Endothelial cell of umbilical vein (primary cell): ENCODE measurements at regions not wholly inside any gene's neighbourhood (a gene's known extent, or its start where the extent isn't known, plus 50 kb on each side); places are given as distances from the start of the nearest gene placed in this dataset.

Source experiments
- BruUV-seq: library from RNA; stranded (reverse); fragments of 400-500 nt; replicated peaks from 2 replicates; lab custom pipeline; 2021; lab: Mats Ljungman, UMichigan
- CTCF ChIA-PET: fragments of 300-600, 350-600 bp; sonication (Branson Sonifier 250); formaldehyde crosslinking; loops from one replicate; lab custom pipeline; 2021; ENCODE audit warnings: antibody characterized with exemption, inconsistent platforms; lab: Charles Lee
- POLR2A ChIA-PET: fragments of 300-600, 350-600 bp; sonication (Branson Sonifier 250); formaldehyde crosslinking; loops from one replicate; lab custom pipeline; 2021; ENCODE audit warnings: antibody characterized with exemption, inconsistent platforms; lab: Charles Lee
- DNase-seq: peaks from one replicate; pipeline ENCODE4 v3.0.0-alpha.2; 2011; ENCODE audit warnings: low read depth, low spot score
- FAIRE-seq: peaks from 2 replicates; lab custom pipeline; 2011; peaks lifted over from hg19 to GRCh38; lab: Jason Lieb, UNC
- H2AFZ ChIP-seq: 2 replicates; pipeline ENCODE4 v1.6.0; 2012; ENCODE audit warnings: low read depth, low read length, control low read depth, inconsistent platforms
- H3K27ac ChIP-seq: 2 replicates; pipeline ENCODE4 v1.5.1; 2011; ENCODE audit warnings: low read depth, mild to moderate bottlenecking, control low read depth, low read length, moderate library complexity; ENCODE audit not compliant: insufficient read depth
- H3K27me3 ChIP-seq, 2 experiments: 2 replicates each; pipeline versions ENCODE4 v1.6.0 to v1.6.1; 2011; ENCODE audit warnings: low read length in 2 of 2, mixed read lengths in 1 of 2; ENCODE audit not compliant: control insufficient read depth in 2 of 2, insufficient read depth in 2 of 2
- H3K36me3 ChIP-seq, 2 experiments: 2 replicates in 1 of 2; 3 replicates in 1 of 2; pipeline ENCODE4 v1.5.1; 2011; ENCODE audit warnings: low read length in 2 of 2, mild to moderate bottlenecking in 1 of 2, moderate library complexity in 1 of 2; ENCODE audit not compliant: control insufficient read depth in 2 of 2, insufficient read depth in 2 of 2; ENCODE audit errors: extremely low read depth in 1 of 2
- H3K4me1 ChIP-seq: 3 replicates; pipeline ENCODE4 v1.5.1; 2011; ENCODE audit warnings: mild to moderate bottlenecking, low read length; ENCODE audit not compliant: control insufficient read depth, insufficient read depth; ENCODE audit errors: extremely low read depth
- H3K4me2 ChIP-seq: 2 replicates; pipeline ENCODE4 v1.6.1; 2011; ENCODE audit warnings: low read length, control low read depth, mixed read lengths; ENCODE audit not compliant: insufficient read depth
- H3K4me3 ChIP-seq, 3 experiments: fragments of 200-600 bp in 1 of 3; sonication (generic), shearing (Covaris generic) in 1 of 3; replicated peaks in 1 of 3; 2 replicates each; pipeline ENCODE4 v1.5.1; 2011 to 2016; ENCODE audit warnings: control low read depth in 3 of 3, low read length in 3 of 3, mild to moderate bottlenecking in 2 of 3, inconsistent platforms in 1 of 3, low read depth in 1 of 3, moderate library complexity in 1 of 3; ENCODE audit not compliant: insufficient read depth in 1 of 3
- H3K79me2 ChIP-seq: 2 replicates; pipeline ENCODE4 v1.6.0; 2012; ENCODE audit warnings: low read length, inconsistent platforms; ENCODE audit not compliant: control insufficient read depth, insufficient read depth
- H3K9ac ChIP-seq: replicated peaks from 2 replicates; pipeline ENCODE3; 2011; ENCODE audit warnings: low read length, control low read depth; ENCODE audit not compliant: insufficient read depth; ENCODE audit errors: extremely low read depth
- H3K9me1 ChIP-seq: replicated peaks from 3 replicates; pipeline ENCODE4 v1.6.0; 2011; ENCODE audit warnings: mild to moderate bottlenecking, low read length; ENCODE audit not compliant: control insufficient read depth, insufficient read depth; ENCODE audit errors: extremely low read depth
- H3K9me3 ChIP-seq: replicated peaks from 2 replicates; pipeline ENCODE4 v1.5.1; 2012; ENCODE audit warnings: low read length, inconsistent platforms; ENCODE audit not compliant: control insufficient read depth, insufficient read depth
- H4K20me1 ChIP-seq: replicated peaks from 2 replicates; pipeline ENCODE3; 2011; ENCODE audit warnings: mild to moderate bottlenecking, low read length; ENCODE audit not compliant: control insufficient read depth, insufficient read depth; ENCODE audit errors: extremely low read depth
- EZH2 ChIP-seq: IDR thresholded peaks from 2 replicates; pipeline ENCODE4 v1.6.1; 2012; ENCODE audit warnings: borderline replicate concordance, low read depth, mild to moderate bottlenecking, moderate library complexity, low read length, inconsistent platforms; ENCODE audit not compliant: severe bottlenecking
- FOS ChIP-seq: IDR thresholded peaks from 2 replicates; pipeline ENCODE4 v1.6.1; 2011; ENCODE audit warnings: mild to moderate bottlenecking, low read length, moderate library complexity, borderline replicate concordance; ENCODE audit not compliant: insufficient read depth
- GATA2 ChIP-seq: IDR thresholded peaks from 2 replicates; pipeline ENCODE4 v1.7.0; 2011; ENCODE audit warnings: low read depth, mild to moderate bottlenecking, moderate library complexity, mixed read lengths, low read length; ENCODE audit not compliant: insufficient read length, insufficient read depth
- JUN ChIP-seq: IDR thresholded peaks from 2 replicates; pipeline ENCODE4 v1.6.1; 2011; ENCODE audit warnings: borderline replicate concordance, low read depth; ENCODE audit not compliant: insufficient read length, insufficient read depth
- MYC ChIP-seq: IDR thresholded peaks from one replicate; pipeline ENCODE4 v1.6.1; 2011; ENCODE audit warnings: mild to moderate bottlenecking, low read depth, low read length
- POLR2A ChIP-seq: IDR thresholded peaks from 2 replicates; pipeline ENCODE4 v1.6.1; 2012; ENCODE audit warnings: low read depth, mild to moderate bottlenecking, control low read depth, low read length
- POLR2AphosphoS5 ChIP-seq: IDR thresholded peaks from 2 replicates; pipeline ENCODE4 v1.6.1; 2012; ENCODE audit warnings: low read depth, mild to moderate bottlenecking, control low read depth, low read length, moderate library complexity; ENCODE audit not compliant: insufficient read depth
- dilution Hi-C: fragments of 300-500 bp; cut with MboI; formaldehyde crosslinking; loops from one replicate; pipeline ENCODE4 v1.15.0; 2019; ENCODE audit warnings: low sequenced_read_pairs; ENCODE audit not compliant: extremely low pct_ligation_motif_present
- intact Hi-C: fragments of 100-400 bp; cut with micrococcal nuclease; formaldehyde crosslinking; loops from one replicate; pipeline ENCODE4 v1.10.0; 2022
- TF ChIP-seq, protein P1 (sequence below): IDR thresholded peaks from 2 replicates; pipeline ENCODE4 v1.6.1; 2011; ENCODE audit not compliant: insufficient read depth, insufficient read length
- TF ChIP-seq, protein P2 (sequence below), 2 donors: IDR thresholded peaks; 1 replicate in 1 of 2; 2 replicates in 1 of 2; pipeline ENCODE4 v1.5.1; 2011; ENCODE audit warnings: low read length in 2 of 2, mild to moderate bottlenecking in 2 of 2, moderate library complexity in 2 of 2, control low read depth in 1 of 2, inconsistent platforms in 1 of 2, low read depth in 1 of 2; ENCODE audit not compliant: insufficient read depth in 1 of 2; ENCODE audit errors: extremely low read depth in 1 of 2

DNA sequence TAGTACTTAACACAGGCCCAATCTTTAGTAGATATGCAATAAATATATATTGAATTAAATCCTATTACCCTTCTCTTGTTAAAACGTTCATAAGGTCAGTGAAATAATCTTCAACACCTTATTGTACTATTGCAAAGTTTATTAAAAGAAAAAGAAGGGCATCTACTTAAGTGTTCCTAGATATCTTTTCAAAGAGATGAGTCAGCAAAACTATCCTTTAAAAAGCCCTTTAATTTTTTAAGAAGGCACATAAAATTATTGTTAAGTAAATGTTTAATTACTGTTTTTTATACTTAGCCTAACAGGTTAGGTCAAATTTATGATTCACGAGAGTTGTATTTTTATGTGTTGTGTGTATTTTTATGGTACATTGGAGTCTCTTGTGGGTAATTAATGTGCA, 77.3 kb upstream of the PPP1R2C start:
- H3K9me3 ChIP-seq: no peaks in the 10 kb centered on the region

More for the DNA sequence above, 77.3 kb upstream of the PPP1R2C start:
- Histone ChIP-seq H2AFZ (no peak overlapping the region), H3K36me3 (no peaks in the 10 kb centered on the region), H3K4me3 (no peak overlapping the region), H3K4me2 (no peak overlapping the region), H3K27ac (no peak overlapping the region), H3K9me1 (no peaks in the 10 kb centered on the region), H4K20me1 (no peaks in the 10 kb centered on the region), H3K79me2 (no peaks in the 10 kb centered on the region), H3K9ac (no peak overlapping the region), H3K4me1 (no peaks in the 10 kb centered on the region), H3K27me3 (no peaks in the 10 kb centered on the region)
- intact Hi-C loops (no loop called here), dilution Hi-C loops (no loop called here)
- no peak for FAIRE-seq
- CTCF ChIA-PET: no interaction called here
- no TSS peak for BruUV-seq
- no peak for TF ChIP-seq JUN
- TF ChIP-seq GATA2: no peak
- TF ChIP-seq EZH2: no peak
- TF ChIP-seq, protein P1, sequence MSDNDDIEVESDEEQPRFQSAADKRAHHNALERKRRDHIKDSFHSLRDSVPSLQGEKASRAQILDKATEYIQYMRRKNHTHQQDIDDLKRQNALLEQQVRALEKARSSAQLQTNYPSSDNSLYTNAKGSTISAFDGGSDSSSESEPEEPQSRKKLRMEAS: no peak
- TF ChIP-seq MYC: no peak
- TF ChIP-seq FOS: no peak
- TF ChIP-seq, protein P2, sequence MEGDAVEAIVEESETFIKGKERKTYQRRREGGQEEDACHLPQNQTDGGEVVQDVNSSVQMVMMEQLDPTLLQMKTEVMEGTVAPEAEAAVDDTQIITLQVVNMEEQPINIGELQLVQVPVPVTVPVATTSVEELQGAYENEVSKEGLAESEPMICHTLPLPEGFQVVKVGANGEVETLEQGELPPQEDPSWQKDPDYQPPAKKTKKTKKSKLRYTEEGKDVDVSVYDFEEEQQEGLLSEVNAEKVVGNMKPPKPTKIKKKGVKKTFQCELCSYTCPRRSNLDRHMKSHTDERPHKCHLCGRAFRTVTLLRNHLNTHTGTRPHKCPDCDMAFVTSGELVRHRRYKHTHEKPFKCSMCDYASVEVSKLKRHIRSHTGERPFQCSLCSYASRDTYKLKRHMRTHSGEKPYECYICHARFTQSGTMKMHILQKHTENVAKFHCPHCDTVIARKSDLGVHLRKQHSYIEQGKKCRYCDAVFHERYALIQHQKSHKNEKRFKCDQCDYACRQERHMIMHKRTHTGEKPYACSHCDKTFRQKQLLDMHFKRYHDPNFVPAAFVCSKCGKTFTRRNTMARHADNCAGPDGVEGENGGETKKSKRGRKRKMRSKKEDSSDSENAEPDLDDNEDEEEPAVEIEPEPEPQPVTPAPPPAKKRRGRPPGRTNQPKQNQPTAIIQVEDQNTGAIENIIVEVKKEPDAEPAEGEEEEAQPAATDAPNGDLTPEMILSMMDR (IDR thresholded peaks at IDR 0.05; ENCODE audit: extremely low read depth in 1 of 2, insufficient read depth in 1 of 2, low read depth in 1 of 2, low read length in 2 of 2): no peak
- TF ChIP-seq POLR2A: no peak
- TF ChIP-seq POLR2AphosphoS5: no peak
- DNase-seq: no peak
- POLR2A ChIA-PET: no interaction called here
